Aorta (tissue), 5 donors: ENCODE measurements at regions not wholly inside any gene's neighbourhood (a gene's known extent, or its start where the extent isn't known, plus 50 kb on each side); places are given as distances from the start of the nearest gene placed in this dataset.

ENCODE experiments used
- ATAC-seq: fragments of 200-7000 bp; cut with Tn5 transposase; one replicate; pipeline ENCODE4 v1.9.1; 2022; ENCODE audit warnings: moderate library complexity; ENCODE audit not compliant: low FRiP score
- DNase-seq, 2 donors: peaks; one replicate each; pipeline ENCODE4 v3.0.0-alpha.2; 2020
- H3K27ac ChIP-seq, 2 donors: one replicate each; pipeline ENCODE4 v1.5.1; 2013; ENCODE audit warnings: low read length in 2 of 2, mild to moderate bottlenecking in 2 of 2, moderate library complexity in 2 of 2, control low read depth in 1 of 2, inconsistent platforms in 1 of 2, low read depth in 1 of 2
- H3K27me3 ChIP-seq, 2 donors: one replicate each; pipeline ENCODE4 v1.6.1; 2013; ENCODE audit warnings: control low read depth in 1 of 2, low read length in 1 of 2, mild to moderate bottlenecking in 1 of 2, moderate library complexity in 1 of 2; ENCODE audit not compliant: insufficient read depth in 2 of 2, control insufficient read depth in 1 of 2
- H3K36me3 ChIP-seq, 2 donors: one replicate each; pipeline ENCODE4 v1.6.1; 2013; ENCODE audit warnings: control low read depth in 1 of 2, low read length in 1 of 2, mild to moderate bottlenecking in 1 of 2; ENCODE audit not compliant: insufficient read depth in 2 of 2, control insufficient read depth in 1 of 2
- H3K4me1 ChIP-seq, 2 donors: one replicate each; pipeline ENCODE4 v1.6.1; 2013; ENCODE audit warnings: low read length in 2 of 2, control low read depth in 1 of 2, mild to moderate bottlenecking in 1 of 2, moderate library complexity in 1 of 2; ENCODE audit not compliant: insufficient read depth in 2 of 2, control insufficient read depth in 1 of 2
- H3K4me3 ChIP-seq, 2 donors: one replicate each; pipeline ENCODE4 v1.5.1; 2013; ENCODE audit warnings: low read length in 2 of 2, control low read depth in 1 of 2, mild to moderate bottlenecking in 1 of 2
- H3K9me3 ChIP-seq: one replicate; pipeline ENCODE4 v1.6.1; 2013; ENCODE audit warnings: mild to moderate bottlenecking, low read length; ENCODE audit not compliant: control insufficient read depth
- WGBS, 2 donors: extraction: QIAGEN DNeasy Blood & Tissue Kit; methylation state at CpG; one replicate each; pipeline ENCODE4 v1.1.7; 2013; 5-methylcytosine and 5-hydroxymethylcytosine counted together
- intact Hi-C, 2 donors: fragments of 100-400 bp; cut with DNase I; formaldehyde crosslinking; loops; one replicate each; pipeline versions ENCODE4 v1.14.2 to v1.15.0; 2022
- donor health status: healthy with polysubstance abuse.
- donor health status: Bipolar disorder and iron deficiency.
- donor health status: DM: no; HTN: no; CAD: no.
- donor health status: DM: no; HTN: no; CAD: no.
- donor health status: DM: yes; HTN: yes; CAD: no.

- 80% methylated on average over 20 of the region's 20 CpGs for WGBS, 2 donors
Observed at GRCh38 chr1:10889650-10890353, 93.4 kb upstream of the CASZ1 start.

DNA sequence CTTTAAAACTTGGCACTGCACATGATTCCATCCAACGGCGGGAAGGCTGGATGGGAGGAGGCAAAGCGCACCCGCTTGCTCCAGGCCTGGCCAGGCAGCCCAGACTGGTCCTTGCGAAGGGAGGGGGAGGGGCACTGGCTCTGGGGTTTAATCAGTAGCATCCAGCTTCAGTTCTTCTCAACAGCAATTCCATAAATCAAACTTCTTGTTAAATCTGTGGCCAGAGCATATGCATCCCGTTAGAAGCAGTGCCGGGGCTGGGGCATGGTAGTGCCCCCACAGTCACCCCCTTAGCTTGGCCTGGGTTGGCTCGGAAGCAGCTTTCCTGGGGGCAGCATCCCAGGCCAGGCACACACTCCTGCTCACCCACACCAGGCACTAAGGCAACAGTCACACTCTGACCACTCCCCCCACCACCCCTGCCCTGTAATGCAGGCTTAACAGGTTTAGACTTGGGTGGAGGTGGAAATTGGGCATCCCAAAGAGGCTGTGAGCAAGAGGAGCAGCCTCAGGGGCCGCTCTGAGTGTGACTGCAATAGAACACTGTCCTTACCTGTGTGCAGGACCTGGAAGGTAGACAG lies 94.1 kb upstream of the CASZ1 start:
- peaks cover 0 to 2% of the 10 kb centered on the region in 2 donors for H3K27me3 ChIP-seq
- 32 to 34% methylated on average over 9 of the region's 9 CpGs for WGBS, 2 donors
- ATAC-seq: no peak

More at GRCh38 chr1:10889650-10890353, 93.4 kb upstream of the CASZ1 start:
- no peaks in the 10 kb centered on the region for H3K36me3 ChIP-seq
- no peaks in the 10 kb centered on the region for H3K4me1 ChIP-seq
- no peak for ATAC-seq
- no peak overlapping the region for H3K4me3 ChIP-seq
- H3K27me3 ChIP-seq: peaks cover 0 to 2% of the 10 kb centered on the region in 2 donors
- no peak overlapping the region for H3K27ac ChIP-seq
- no peaks in the 10 kb centered on the region for H3K9me3 ChIP-seq
- peak in 1 of 2 donors; percentile 9 for DNase-seq
- intact Hi-C loops: no loop called here

GRCh38 chr1:10891091-10891490 lies 94.6 kb upstream of the CASZ1 start:
- DNase-seq (no peak), ATAC-seq (no peak)
- WGBS, 2 donors: 65 to 68% methylated on average over 4 of the region's 4 CpGs
- Histone ChIP-seq H3K36me3 (no peaks in the 10 kb centered on the region), H3K27me3 (peaks cover 0 to 2% of the 10 kb centered on the region in 2 donors), H3K9me3 (no peaks in the 10 kb centered on the region), H3K4me1 (no peaks in the 10 kb centered on the region), H3K4me3 (no peak overlapping the region), H3K27ac (no peak overlapping the region)
- intact Hi-C loops: no loop called here

More for the DNA sequence above, 94.1 kb upstream of the CASZ1 start:
- H3K9me3 ChIP-seq: no peaks in the 10 kb centered on the region
- DNase-seq: no peak
- H3K36me3 ChIP-seq: no peaks in the 10 kb centered on the region
- H3K4me3 ChIP-seq: no peak overlapping the region
- no peak overlapping the region for H3K27ac ChIP-seq
- intact Hi-C loops: no loop called here
- H3K4me1 ChIP-seq: no peaks in the 10 kb centered on the region

- Histone ChIP-seq H3K27me3 (peaks cover 0 to 2% of the 10 kb centered on the region in 2 donors), H3K4me3 (no peak overlapping the region), H3K27ac (no peak overlapping the region), H3K4me1 (no peaks in the 10 kb centered on the region), H3K9me3 (no peaks in the 10 kb centered on the region), H3K36me3 (no peaks in the 10 kb centered on the region)
- ATAC-seq (no peak), DNase-seq (no peak)
- intact Hi-C loops: no loop called here
- 83 to 91% methylated on average over 5 of the region's 5 CpGs for WGBS, 2 donors
Observed at GRCh38 chr1:10892138-10893065, 96.0 kb upstream of the CASZ1 start.

DNA sequence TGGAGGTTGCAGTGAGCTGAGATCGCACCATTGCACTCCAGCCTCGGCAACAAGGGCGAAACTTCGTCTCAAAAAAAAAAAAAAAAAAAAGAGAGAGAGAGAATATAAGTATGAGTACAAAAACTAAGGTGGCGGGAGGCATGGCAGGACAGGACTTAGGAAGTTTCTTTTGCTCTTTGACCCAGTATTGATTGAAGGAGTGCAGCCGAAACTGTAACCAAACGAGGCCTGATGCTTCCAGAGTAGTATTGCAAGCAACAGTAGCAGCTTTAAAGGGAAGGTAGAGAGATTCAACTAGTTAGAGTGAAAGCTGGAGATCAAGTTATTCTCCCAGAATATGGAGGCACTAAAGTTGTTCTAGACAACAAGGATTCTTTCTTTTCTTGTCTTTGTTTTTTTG lies 99.2 kb upstream of the CASZ1 start:
- Histone ChIP-seq H3K9me3 (no peaks in the 10 kb centered on the region), H3K36me3 (no peaks in the 10 kb centered on the region), H3K4me1 (no peaks in the 10 kb centered on the region), H3K27me3 (no peaks in the 10 kb centered on the region), H3K4me3 (no peak overlapping the region), H3K27ac (no peak overlapping the region)
- intact Hi-C loops: no loop called here
- WGBS, 2 donors: 78 to 86% methylated on average over 7 of the region's 7 CpGs
- ATAC-seq (no peak), DNase-seq (no peak)

DNA sequence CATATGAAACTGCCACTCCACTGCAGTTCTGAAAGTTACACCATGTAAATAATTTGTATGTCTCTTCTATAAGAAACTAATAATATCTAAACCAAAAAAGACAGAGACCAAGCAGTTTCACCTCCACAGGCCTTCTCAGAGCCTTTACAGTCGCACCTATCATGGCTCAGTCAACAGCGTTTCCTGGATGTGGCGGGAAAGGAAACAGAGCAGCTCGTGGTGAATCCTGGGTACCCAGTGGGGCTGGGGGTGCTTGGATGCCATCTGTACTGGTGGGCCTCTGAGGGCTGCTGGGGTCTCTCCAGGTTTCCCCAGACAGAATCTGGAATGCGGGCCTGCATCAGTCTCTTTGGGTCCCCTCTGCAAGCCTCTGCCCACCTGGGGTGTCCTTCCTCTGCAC lies 100.2 kb upstream of the CASZ1 start:
- intact Hi-C loops: no loop called here
- Histone ChIP-seq H3K27ac (no peak overlapping the region), H3K27me3 (no peaks in the 10 kb centered on the region), H3K36me3 (no peaks in the 10 kb centered on the region), H3K4me1 (no peaks in the 10 kb centered on the region), H3K9me3 (no peaks in the 10 kb centered on the region), H3K4me3 (no peak overlapping the region)
- no peak for DNase-seq
- ATAC-seq: no peak
- 87 to 92% methylated on average over 5 of the region's 5 CpGs for WGBS, 2 donors

- intact Hi-C loops: no loop called here
- H3K4me1 ChIP-seq: no peaks in the 10 kb centered on the region
- no peaks in the 10 kb centered on the region for H3K27me3 ChIP-seq
- no peak overlapping the region for H3K27ac ChIP-seq
- no peaks in the 10 kb centered on the region for H3K36me3 ChIP-seq
- WGBS, 2 donors: 85 to 89% methylated on average over 13 of the region's 13 CpGs
- H3K9me3 ChIP-seq: no peaks in the 10 kb centered on the region
- no peak overlapping the region for H3K4me3 ChIP-seq
- no peak for ATAC-seq
- no peak for DNase-seq
Observed at GRCh38 chr1:10897321-10897980, 101.0 kb upstream of the CASZ1 start.

- Histone ChIP-seq H3K36me3 (no peaks in the 10 kb centered on the region), H3K4me3 (no peak overlapping the region), H3K4me1 (no peaks in the 10 kb centered on the region), H3K9me3 (no peaks in the 10 kb centered on the region), H3K27me3 (no peaks in the 10 kb centered on the region), H3K27ac (no peak overlapping the region)
- WGBS, 2 donors: 48 to 53% methylated on average over 17 of the region's 17 CpGs
- intact Hi-C loops: no loop called here
- ATAC-seq (no peak), DNase-seq (peak in 1 of 2 donors; percentile 33)
Observed at GRCh38 chr1:10897981-10898728, 101.7 kb upstream of the CASZ1 start.
